ENCODE measurements at regions not wholly inside any gene's neighbourhood (a gene's known extent, or its start where the extent isn't known, plus 50 kb on each side); places are given as distances from the start of the nearest gene placed in this dataset.

- no peak overlapping the region for H3K4me3 Mint-ChIP-seq
- no peak for DNase-seq
- H3K27ac Mint-ChIP-seq, result no peak overlapping the region
- TF ChIP-seq CTCF (IDR thresholded peaks at IDR 0.05), result no peak
- no peaks in the 10 kb centered on the region for H3K9me3 Mint-ChIP-seq
- H3K27me3 Mint-ChIP-seq (ENCODE audit: low read depth, poor library complexity), result no peaks in the 10 kb centered on the region
- peaks cover 14% of the 10 kb centered on the region for H3K4me1 Mint-ChIP-seq
- H3K36me3 Mint-ChIP-seq (ENCODE audit: low read depth), result no peaks in the 10 kb centered on the region
Observed at GRCh38 chr12:19070341-19070740, 59.2 kb upstream of the PLEKHA5 start.

- TF ChIP-seq CTCF (IDR thresholded peaks at IDR 0.05), result no peak
- no peaks in the 10 kb centered on the region for H3K4me1 Mint-ChIP-seq
- no peaks in the 10 kb centered on the region for H3K27me3 Mint-ChIP-seq (ENCODE audit: low read depth, poor library complexity)
- H3K36me3 Mint-ChIP-seq (ENCODE audit: low read depth), result no peaks in the 10 kb centered on the region
- DNase-seq, result no peak
- no peak overlapping the region for H3K27ac Mint-ChIP-seq
- no peaks in the 10 kb centered on the region for H3K9me3 Mint-ChIP-seq
- H3K4me3 Mint-ChIP-seq, result no peak overlapping the region
Observed at GRCh38 chr12:19074700-19075099, 54.8 kb upstream of the PLEKHA5 start.

- Mint-ChIP-seq H3K4me3 (no peak overlapping the region), H3K36me3 (ENCODE audit: low read depth) (no peaks in the 10 kb centered on the region), H3K27me3 (ENCODE audit: low read depth, poor library complexity) (no peaks in the 10 kb centered on the region), H3K27ac (no peak overlapping the region), H3K4me1 (no peaks in the 10 kb centered on the region), H3K9me3 (no peaks in the 10 kb centered on the region)
- TF ChIP-seq CTCF (IDR thresholded peaks at IDR 0.05), result no peak
- no peak for DNase-seq
Observed at GRCh38 chr12:19075711-19076340, 53.7 kb upstream of the PLEKHA5 start.
